ENCODE measurements at regions not wholly inside any gene's neighbourhood (a gene's known extent, or its start where the extent isn't known, plus 50 kb on each side); places are given as distances from the start of the nearest gene placed in this dataset.

GRCh38 chr1:95547005-95547404 is 313.0 kb downstream of the RWDD3 start (continued):
- TF ChIP-seq, protein P1, sequence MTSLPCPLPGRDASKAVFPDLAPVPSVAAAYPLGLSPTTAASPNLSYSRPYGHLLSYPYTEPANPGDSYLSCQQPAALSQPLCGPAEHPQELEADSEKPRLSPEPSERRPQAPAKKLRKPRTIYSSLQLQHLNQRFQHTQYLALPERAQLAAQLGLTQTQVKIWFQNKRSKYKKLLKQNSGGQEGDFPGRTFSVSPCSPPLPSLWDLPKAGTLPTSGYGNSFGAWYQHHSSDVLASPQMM (CRISPR knock-in tag; IDR thresholded peaks at IDR 0.05): no peak
- TF ChIP-seq MYBL2 (IDR thresholded peaks at IDR 0.05; ENCODE audit: low read depth): no peak
- TF ChIP-seq MYBL2 (CRISPR knock-in tag; IDR thresholded peaks at IDR 0.05; ENCODE audit: borderline replicate concordance): no peak
- TF ChIP-seq SIN3A (IDR thresholded peaks at IDR 0.05; ENCODE audit: borderline replicate concordance in 2 of 2, control insufficient read depth in 1 of 2, low read depth in 2 of 2, low read length in 2 of 2): no peak
- no peak for TF ChIP-seq POLR2H (tag; IDR thresholded peaks at IDR 0.05; ENCODE audit: low read depth)
- TF ChIP-seq REST (IDR thresholded peaks at IDR 0.05; ENCODE audit: borderline replicate concordance): no peak
- no peak for TF ChIP-seq REST (CRISPR knock-in tag; IDR thresholded peaks at IDR 0.05; ENCODE audit: low read depth)
- no peak for TF ChIP-seq NFE2L1 (tag; IDR thresholded peaks at IDR 0.05; ENCODE audit: borderline replicate concordance, low read depth)
- TF ChIP-seq ZBTB9 (CRISPR knock-in tag; IDR thresholded peaks at IDR 0.05): no peak
- no peak for TF ChIP-seq MCM5 (IDR thresholded peaks at IDR 0.05; ENCODE audit: low read depth)
- no peak for TF ChIP-seq DIDO1 (tag; IDR thresholded peaks at IDR 0.05; ENCODE audit: low read depth)
